ENCODE measurements at regions not wholly inside any gene's neighbourhood (a gene's known extent, or its start where the extent isn't known, plus 50 kb on each side); places are given as distances from the start of the nearest gene placed in this dataset.
A peak's percentile ranks its signal among the peaks of the same experiment; 100 is the strongest.

DNA sequence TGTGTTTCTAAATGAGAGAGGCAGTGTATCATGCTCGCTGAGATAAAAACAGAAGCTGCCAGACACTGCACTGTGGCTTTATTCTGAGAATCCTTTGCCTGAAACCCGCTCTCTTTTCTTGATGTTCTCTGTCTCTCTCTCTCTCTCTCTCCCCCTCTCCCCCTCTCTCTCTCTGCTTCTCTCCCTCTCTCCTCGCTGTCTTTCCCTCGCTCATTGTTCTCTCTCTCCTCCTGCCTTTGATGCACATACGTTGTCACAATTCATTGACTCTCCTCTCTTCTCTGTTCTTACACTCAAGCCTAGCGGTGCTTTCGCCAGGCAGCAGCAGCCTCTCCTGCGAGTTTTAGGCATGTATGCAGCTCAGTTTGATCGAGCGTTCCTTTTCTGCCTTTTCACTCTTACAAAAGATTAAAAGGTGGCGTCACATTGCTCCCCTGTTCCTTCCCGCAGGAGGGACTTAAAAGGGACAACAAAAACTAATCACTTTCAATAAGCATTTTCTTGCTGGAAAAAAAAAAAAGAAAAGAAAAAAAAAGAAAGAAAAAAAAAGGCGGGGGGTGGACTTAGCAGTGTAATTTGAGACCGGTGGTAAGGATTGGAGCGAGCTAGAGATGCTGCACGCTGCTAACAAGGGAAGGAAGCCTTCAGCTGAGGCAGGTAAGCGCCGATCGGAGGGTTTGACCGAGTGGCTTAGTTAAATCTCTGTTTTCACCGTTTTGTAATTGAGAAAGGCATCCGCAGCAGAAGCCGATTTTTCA is 717.9 kb upstream of the WWC1 start:
- Histone ChIP-seq H3K9me3 (no peaks in the 10 kb centered on the region), H3K27ac (no peak overlapping the region), H3K36me3 (no peaks in the 10 kb centered on the region), H3K4me3 (peak overlapping the region in 2 of 4 donors; percentile 8 to 32), H3K4me1 (no peaks in the 10 kb centered on the region), H3K27me3 (peaks cover 57% of the 10 kb centered on the region)
- WGBS, 2 donors (ENCODE audit: low coverage in 1 of 2), result 1 to 7% methylated on average over 14 to 23 of the region's 23 CpGs
- TF ChIP-seq EP300 (IDR thresholded peaks at IDR 0.05; ENCODE audit: low read depth), result no peak
- TF ChIP-seq CTCF (IDR thresholded peaks at IDR 0.05), result no peak
- TF ChIP-seq POLR2A (IDR thresholded peaks at IDR 0.05), result no peak
- no peak for TF ChIP-seq POLR2AphosphoS5 (IDR thresholded peaks at IDR 0.05)
- in situ Hi-C loops (cut with MboI; ENCODE audit: low pct_ligation_motif_present in 1 of 4, low pct_unique_long_range_greater_than_20kb in 1 of 4, low sequenced_read_pairs in 3 of 4) (no loop called here), intact Hi-C loops (cut with DNase I; ENCODE audit: low total_unique reads) (no loop called here)
- no peak for DNase-seq

- in situ Hi-C loops (cut with MboI; ENCODE audit: low pct_ligation_motif_present in 1 of 4, low pct_unique_long_range_greater_than_20kb in 1 of 4, low sequenced_read_pairs in 3 of 4) (no loop called here), intact Hi-C loops (cut with DNase I; ENCODE audit: low total_unique reads) (no loop called here)
- no peak for DNase-seq
- Histone ChIP-seq H3K9me3 (no peaks in the 10 kb centered on the region), H3K27ac (no peak overlapping the region), H3K27me3 (peaks cover 57% of the 10 kb centered on the region), H3K36me3 (no peaks in the 10 kb centered on the region), H3K4me1 (no peaks in the 10 kb centered on the region), H3K4me3 (no peak overlapping the region)
- 48 to 51% methylated on average over 7 of the region's 7 CpGs for WGBS, 2 donors (ENCODE audit: low coverage in 1 of 2)
- TF ChIP-seq CTCF (IDR thresholded peaks at IDR 0.05), result no peak
These were observed 717.0 kb upstream of the WWC1 start for GRCh38 chr5:167574464-167574863.

DNA sequence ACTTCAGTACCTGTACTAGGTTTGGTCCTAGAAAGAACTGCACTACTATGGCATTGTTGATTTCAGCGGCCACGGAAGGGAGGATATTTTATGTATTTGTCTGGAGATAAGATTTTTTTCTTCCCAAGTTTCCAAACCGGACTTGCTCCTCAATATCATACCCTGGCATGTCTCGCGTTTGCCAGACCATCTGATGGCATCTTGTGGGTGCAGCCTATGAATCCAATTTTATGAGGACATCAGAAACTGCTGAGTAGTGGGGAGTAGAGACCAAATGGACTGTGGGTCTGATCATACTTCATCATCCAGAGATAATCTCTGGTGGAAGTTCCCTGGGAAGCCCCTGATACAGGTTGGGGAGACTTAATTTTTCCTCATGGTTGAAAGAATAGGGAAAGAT is 716.1 kb upstream of the WWC1 start:
- Histone ChIP-seq H3K36me3 (no peaks in the 10 kb centered on the region), H3K4me3 (no peak overlapping the region), H3K27me3 (peaks cover 57% of the 10 kb centered on the region), H3K4me1 (no peaks in the 10 kb centered on the region), H3K27ac (no peak overlapping the region), H3K9me3 (no peaks in the 10 kb centered on the region)
- no peak for DNase-seq
- WGBS, 2 donors (ENCODE audit: low coverage in 1 of 2), result 80 to 84% methylated on average over 5 of the region's 5 CpGs
- in situ Hi-C loops (cut with MboI; ENCODE audit: low pct_ligation_motif_present in 1 of 4, low pct_unique_long_range_greater_than_20kb in 1 of 4, low sequenced_read_pairs in 3 of 4), result no loop called here
- intact Hi-C loops (cut with DNase I; ENCODE audit: low total_unique reads), result no loop called here
- TF ChIP-seq POLR2A (IDR thresholded peaks at IDR 0.05) (no peak), EP300 (IDR thresholded peaks at IDR 0.05; ENCODE audit: low read depth) (no peak), CTCF (IDR thresholded peaks at IDR 0.05) (no peak), POLR2AphosphoS5 (IDR thresholded peaks at IDR 0.05) (no peak)

- Histone ChIP-seq H3K27ac (no peak overlapping the region), H3K9me3 (no peaks in the 10 kb centered on the region), H3K4me3 (no peak overlapping the region), H3K36me3 (no peaks in the 10 kb centered on the region), H3K4me1 (no peaks in the 10 kb centered on the region), H3K27me3 (peaks cover 57% of the 10 kb centered on the region)
- in situ Hi-C loops (cut with MboI; ENCODE audit: low pct_ligation_motif_present in 1 of 4, low pct_unique_long_range_greater_than_20kb in 1 of 4, low sequenced_read_pairs in 3 of 4) (no loop called here), intact Hi-C loops (cut with DNase I; ENCODE audit: low total_unique reads) (no loop called here)
- DNase-seq, result no peak
- TF ChIP-seq EP300 (IDR thresholded peaks at IDR 0.05; ENCODE audit: low read depth), result no peak
- TF ChIP-seq POLR2AphosphoS5 (IDR thresholded peaks at IDR 0.05), result no peak
- no peak for TF ChIP-seq POLR2A (IDR thresholded peaks at IDR 0.05)
- no peak for TF ChIP-seq CTCF (IDR thresholded peaks at IDR 0.05)
- WGBS, 2 donors (ENCODE audit: low coverage in 1 of 2), result 68 to 82% methylated on average over 2 of the region's 2 CpGs
These were observed 715.3 kb upstream of the WWC1 start for GRCh38 chr5:167576126-167576525.

All from transverse colon (tissue), 4 donors.